ENCODE measurements at regions not wholly inside any gene's neighbourhood (a gene's known extent, or its start where the extent isn't known, plus 50 kb on each side); places are given as distances from the start of the nearest gene placed in this dataset.

DNA sequence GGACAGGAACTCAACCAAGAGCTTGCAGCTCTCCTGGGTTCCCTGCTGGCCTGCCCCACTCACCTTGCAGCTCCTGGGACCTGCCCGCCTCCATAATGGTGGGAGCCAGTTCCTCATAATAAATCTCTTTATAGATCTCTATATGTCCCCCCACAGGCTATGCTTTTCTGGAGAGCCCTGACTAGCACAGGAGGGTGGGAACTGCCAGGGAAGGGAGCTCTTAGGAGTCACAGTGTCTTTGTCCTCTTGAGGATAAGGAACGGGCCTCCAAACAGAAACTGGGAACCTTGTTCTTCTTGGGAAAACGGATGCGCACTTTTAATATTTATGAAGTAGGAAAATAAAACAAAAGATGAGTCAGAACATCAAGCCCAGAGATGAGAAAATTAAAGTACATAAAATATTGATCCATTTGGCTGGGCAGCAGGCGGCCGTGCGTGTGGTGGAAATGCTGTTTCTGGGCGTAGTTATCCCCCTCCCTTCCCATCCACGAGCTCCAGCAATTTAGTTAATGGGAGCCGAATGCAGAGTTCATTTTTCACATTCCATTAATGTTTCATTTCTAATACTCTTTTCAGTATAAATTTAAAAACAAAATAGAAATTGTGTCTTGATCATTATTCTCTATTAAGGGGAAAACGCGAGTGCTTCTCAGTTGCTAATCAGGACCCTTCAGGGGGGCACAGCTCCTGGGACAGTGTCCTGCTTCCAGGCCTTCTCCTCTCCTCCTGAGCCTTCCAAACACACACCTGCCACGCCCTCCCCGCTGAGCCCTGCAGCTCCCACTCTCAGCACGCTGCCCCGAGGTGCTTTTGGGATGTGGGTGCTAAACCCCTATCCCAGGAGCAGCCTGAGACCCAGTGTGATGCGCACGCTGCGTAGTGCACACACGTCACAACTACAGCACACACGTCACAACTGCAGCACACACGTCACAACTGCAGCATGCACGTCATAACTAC lies 323.3 kb upstream of the AJAP1 start:
- ATAC-seq: no peak

DNA sequence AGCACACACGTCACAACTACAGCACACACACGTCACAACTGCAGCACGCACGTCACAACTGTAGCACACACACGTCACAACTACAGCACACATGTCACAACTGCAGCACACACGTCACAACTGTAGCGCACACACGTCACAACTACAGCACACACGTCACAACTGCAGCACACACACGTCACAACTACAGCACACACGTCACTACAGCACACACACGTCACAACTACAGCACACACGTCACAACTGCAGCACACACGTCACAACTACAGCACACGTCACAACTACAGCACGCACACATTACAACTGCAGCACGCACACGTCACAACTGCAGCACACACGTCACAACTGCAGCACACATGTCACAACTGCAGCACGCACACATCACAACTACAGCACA lies 322.6 kb upstream of the AJAP1 start:
- ATAC-seq: no peak

DNA sequence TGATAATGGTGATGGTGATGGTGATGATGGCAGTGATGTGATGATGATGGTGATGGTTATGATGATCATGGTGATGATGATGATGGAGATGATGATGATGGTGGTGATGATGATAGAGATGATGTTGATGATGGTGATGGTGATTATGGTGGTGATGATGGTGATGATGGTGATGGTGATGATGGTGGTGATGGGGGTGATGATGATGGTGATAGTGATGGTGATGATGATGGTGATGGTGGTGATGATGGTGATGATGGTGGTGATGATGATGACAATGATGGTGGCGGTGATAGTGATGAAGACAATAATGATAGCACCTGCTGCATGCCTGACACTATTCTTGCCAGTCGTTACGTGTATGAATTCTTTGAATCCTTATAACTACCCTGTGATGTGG lies 317.9 kb upstream of the AJAP1 start:
- no peak for ATAC-seq

DNA sequence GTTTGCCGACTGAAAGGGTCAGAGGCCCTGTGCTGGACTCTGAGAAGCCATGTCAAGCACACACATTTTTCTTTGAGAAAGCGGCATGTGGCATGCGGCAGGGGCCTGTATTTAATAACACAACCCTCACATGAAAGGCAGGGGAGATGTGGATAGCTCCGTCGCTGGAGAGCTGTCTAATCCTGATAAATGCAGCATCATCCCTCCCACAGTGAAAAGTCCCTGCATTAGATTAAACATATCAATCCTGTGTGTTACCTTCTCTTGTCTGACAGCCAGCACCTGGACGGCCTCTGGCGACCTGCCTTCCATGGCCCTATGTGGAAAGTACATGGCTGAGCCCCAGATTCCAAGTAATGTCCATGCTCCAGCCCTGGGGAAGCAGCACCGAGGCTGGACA lies 313.0 kb upstream of the AJAP1 start:
- ATAC-seq: no peak

DNA sequence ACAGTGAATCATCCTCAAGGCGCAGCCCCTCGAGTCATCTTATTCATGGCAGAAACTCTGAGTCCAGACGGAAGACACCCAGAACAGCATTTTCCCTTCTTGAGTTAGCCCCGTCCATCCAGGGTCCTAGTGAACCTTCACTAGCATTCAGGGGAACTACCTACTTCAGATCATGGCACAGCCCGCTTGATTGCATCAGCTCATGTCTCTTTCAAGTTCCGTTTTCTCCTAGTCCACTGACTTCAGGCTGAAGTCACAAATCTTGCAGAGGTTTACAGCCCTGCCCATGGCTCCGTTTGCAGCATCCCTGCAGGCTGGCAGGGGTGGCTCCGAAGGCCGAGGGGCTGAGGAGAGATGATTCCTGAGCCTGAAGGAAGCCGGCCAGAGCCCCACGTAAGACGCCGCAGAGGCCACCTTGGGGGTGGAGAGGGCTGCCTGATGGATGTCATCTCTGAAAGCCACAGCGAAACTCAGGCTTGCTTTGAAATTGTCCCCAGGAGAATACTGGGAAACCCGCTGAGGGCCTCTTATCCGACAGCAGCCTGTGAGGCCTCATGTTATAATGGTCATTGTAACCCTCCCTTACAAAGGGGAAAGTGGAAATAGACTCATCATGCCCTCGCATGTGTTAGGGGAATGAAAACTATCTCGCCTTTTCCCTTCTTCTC lies 310.2 kb upstream of the AJAP1 start:
- ATAC-seq: no peak

DNA sequence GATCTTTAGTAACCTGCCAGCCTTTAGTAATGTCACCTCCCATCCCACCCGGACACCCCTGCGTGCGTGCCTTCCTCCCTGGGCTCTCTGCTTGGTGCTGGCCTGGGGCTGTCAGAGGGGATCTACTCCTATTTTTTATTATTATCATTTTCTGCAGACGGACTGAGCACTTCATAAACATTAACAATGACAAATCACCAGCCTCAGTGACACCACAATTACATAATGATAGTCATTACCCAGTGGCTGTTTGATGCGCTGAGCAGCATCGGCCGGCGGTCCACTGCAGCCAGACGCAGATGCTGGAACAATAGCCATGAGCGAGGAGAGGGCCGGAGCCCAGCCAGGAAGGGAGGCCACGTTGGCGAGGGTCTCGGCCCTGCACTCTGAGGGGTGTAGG lies 309.3 kb upstream of the AJAP1 start:
- ATAC-seq: no peak

DNA sequence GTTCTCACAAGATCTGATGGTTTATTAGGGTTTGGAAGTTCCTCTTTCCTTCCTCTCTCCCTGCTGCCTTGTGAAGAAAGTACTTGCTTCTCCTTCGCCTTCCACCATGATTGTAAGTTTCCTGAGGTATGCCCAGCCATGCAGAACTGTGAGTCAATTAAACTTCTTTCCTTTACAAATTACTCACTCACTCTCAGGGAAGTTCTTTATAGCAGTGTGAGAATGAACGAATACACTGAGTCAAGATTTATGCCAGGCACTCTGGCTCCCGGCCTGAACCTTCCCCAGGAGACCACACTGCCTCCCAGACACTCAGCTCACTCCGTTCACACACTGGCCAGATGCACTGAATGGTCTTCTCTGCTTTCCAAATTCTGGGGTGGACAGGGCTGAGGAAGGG lies 308.3 kb upstream of the AJAP1 start:
- ATAC-seq: no peak

DNA sequence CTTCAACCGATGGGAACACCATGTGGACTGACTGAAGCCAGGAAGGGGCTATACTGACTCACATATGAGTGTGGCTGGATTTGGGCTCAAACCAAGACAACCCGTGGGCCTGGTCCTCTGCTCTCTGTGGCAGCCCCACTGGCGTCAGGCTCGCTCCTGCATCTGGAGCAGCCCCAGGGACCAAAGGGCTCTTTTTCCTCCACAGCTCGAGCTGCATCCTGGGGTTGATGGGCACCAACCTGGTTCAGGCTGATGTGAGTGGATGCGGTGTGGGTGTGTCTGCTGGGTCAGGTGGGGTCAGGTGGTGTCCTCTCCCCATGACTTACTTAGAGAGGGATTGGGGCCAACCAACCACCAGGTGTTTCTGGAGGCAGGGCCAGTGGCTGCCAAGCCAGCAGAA lies 303.0 kb upstream of the AJAP1 start:
- no peak for ATAC-seq

DNA sequence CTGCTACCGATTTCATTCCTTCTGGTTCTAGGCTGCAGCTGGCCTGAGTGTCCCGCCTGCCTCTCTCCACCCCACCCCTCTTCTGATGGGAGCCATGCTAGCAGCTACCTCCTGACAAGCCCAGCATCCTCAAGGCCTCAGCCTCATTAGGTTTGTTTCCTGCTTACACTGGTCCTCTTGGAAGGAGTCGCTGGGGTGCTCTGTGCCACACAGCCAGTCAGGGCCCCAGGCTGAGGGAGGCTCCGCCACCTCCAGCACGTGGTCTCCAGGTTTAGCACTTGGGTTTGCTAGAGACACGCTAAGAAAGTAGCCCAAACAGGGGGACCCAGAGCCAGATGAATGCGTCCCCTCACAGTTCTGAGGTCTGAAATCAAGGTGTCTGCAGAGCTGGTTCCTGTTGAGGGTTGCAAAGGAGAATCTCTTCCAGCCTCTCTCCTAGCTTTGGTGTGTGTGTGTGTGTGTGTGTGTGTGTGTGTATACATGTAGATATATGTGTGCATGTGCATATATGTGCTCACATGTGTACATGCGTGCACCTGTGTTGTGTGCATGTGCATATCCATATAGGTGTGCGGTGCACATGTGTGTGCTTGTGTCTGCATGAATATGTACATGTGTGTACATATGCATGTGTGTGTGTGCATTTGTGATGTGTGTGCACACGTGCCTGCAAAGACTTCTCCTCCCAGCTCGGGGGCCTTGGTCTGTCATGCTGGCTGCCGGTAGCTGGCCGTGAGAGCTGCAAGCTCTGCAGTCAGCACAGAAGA lies 301.1 kb upstream of the AJAP1 start:
- ATAC-seq: no peak

DNA sequence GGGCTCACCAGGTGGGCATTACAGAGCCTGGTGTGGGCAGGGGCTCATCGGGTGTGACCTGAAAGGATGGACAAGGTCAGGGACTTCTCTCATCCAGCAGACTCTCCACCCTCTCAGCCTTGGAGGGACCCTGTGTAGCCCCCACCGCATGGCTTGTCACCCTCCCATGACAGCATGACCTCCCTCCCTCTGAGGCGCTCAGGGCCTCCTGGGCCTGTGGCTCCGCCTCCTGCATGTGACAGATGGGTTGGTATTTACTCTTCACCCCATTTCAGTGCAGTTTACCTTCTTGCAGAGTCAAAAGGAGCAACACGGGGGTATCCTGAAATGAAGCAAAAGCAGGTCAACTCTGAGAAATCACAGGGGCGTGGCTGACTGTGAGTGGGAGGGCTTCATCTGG lies 298.6 kb upstream of the AJAP1 start:
- ATAC-seq: no peak

DNA sequence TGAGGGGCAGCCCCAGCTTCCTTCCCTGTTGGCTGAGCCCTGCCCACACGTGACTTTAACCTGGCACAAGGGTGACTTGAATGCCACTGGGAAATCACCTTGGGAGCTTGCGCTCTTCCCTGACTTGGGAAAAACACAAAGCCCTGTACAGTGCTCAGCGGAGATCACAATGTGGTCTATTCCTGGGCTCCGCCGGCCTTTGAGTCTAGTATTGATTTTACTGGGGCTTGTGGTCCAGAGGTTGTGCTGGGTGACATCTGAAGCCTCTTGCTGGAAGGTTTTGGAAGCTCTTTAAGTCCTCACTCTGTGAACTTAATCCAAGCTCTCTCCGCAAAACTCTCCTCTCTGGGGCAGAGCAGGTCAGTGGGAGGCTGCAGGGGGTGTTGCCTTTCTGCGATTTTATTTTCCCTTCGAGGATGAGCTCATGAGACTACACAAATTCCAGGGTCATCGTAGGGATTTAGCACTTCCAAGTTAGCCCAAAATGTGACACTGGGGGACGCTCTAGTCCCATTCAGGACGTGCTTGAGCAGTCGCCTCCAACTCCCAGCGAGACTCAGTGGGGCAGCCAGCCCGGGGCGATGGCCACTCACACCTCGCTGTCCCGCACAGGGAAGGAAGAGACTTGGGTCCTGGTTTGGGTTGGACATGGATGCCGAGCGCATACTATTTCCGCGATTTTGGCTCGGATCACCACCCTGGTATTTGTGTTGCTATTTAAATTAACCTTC lies 291.9 kb upstream of the AJAP1 start:
- ATAC-seq: no peak

DNA sequence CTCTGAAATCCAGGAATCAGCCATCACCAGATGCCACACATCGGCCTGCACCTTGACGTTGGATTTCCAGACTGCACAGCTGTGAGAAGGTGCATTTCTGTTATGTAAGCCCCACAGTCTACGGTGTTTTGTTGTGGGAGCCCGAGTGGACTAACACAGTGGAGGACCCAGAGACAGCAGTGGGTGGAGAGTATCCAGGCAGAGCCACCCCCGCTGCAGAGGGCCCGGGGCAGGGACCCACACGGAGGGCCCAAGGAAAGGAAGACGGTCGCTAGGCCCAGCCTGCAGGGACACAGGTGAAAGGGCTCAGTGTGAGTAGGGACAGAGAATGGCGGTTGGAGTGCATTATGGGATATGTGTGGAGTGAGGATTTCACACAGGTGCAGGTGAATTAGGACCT lies 288.3 kb upstream of the AJAP1 start:
- no peak for ATAC-seq

DNA sequence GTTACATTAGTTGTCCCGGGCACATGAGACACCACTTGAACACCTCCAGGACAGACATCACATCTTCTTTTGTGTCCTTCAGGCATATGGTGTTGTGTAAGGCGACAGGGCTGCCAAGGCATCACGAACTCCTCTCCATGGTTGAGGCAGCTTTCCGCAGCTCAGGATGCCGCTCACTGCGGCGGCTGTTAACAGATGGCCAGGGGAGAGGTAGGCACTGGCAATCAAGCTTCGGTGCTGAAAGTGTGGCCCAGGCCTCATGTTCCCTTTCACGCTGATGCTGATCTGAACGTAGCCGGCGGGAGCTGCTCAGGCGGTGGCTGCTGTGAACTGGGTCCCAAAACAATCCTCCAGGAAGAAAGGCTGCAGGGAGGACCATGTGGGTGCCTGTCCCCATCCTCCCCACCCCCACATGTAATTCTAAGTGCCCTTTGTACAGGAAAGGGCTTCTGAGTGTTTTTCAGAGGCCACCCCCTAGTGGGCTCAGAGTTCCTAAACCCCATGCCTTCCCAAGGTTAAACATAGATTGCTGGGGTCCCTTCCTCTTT lies 287.1 kb upstream of the AJAP1 start:
- no peak for ATAC-seq

DNA sequence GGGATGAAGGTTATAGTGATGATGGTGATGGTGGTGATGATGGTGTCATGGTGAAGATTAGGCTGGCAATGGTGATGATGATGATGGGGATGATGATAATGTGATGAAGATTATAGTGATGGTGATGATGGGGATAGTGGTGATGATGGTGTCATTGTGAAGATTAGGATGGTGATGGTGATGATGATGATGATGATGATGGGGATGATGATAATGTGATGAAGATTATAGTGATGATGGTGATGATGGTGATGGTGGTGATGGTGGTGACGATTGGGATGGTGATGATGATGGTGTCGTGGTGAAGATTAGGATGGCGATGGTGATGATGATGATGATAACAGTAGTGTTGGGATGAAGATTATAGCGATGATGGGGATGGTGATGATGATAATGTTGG lies 285.1 kb upstream of the AJAP1 start:
- ATAC-seq: no peak

DNA sequence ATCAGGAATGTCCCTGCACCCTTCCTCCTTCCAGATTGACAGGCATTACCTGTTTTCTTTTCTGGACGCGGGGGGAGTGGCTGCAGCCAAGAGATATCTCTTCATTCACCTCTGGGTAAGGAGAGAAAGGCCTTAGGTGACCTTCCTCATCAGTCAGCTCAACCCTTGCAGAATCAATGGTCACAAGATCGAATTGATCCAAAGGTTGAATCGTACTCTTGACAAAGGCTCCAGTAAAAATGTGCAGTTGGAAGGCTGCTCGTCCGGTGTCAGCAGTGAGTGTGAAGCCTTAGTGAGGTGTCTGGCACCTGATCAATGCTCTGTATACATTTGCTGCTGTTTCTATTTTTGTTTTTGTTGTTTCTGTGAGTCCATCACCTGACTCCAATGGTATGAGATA lies 282.6 kb upstream of the AJAP1 start:
- ATAC-seq: no peak

DNA sequence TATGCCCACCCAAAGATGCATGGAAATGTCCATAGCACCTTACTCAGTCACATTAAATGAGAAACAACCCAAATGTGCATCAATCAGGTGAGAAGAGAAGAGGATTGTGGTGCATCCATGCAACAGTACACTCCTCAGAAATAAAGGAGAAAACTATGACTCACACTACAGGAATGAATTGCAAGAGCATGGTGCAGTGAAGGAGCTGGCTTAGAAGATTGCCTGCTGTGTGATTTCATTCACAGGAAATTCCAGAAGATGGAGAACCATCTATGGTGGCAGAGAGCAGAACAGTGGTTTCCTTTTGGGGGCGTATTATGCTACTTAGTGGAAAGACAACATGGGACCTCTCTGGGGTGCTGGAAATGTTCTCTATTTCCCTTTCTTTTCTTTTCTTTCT lies 278.6 kb upstream of the AJAP1 start:
- ATAC-seq: no peak

DNA sequence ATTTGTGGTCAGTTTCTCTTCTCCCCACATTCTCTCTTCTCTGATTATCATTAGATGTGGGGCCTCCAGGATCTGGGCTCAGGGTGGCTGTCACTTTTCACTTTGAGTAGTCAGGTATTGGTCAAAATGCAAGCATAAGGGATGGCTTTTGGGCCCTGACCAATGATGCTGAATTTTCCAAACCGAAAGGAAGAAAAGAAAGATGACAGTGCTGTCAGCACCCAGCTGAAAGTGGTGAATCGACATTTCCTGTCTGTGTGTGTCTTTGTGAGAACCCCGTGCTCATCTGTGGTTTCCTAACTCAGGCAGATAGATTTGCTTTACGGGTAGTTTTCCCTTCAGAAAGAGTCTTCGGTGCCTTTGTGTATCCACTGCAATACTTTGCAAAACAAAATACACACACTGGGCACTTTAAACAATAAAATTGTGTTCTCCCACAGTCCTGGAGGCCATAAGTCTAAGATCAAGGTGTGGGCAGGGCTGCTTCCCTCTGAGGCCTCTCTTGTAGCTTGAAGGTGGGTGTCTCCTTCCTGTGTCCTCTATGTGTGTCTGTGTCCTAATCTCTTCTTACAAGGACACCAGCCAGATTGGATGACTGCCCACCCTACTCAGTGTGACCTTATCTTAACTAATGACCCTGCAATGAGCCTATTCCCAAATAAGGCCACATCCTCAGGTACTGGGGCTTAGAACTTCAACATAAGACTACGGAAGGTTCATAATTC lies 274.8 kb upstream of the AJAP1 start:
- ATAC-seq: no peak

DNA sequence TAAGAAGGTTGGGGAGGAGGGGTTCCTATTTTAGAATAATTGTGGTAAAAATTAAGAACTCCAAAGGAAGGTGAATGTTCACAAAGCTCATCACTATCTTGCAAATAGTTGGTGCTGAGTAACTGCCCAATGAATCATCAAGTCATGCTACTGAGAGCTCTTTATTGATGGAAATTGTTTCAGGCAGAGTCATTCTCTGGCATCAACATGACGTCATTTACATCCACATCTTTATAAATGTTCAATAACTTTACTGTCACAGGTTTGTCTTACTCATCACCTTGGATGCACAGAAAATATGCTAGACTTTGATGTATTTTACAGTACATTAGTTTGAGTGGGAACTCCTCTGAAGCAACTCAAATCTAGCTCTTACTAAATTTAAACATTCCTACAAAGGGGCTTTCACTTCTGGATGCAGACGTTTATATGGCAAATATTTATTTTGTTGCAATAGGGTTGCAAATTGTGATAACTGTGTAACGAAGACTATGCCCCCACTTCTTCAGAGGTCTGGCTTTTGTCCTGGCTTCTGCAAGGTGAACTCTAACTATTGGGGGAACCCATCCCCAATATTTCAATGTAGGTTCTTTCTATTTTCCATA lies 273.7 kb upstream of the AJAP1 start:
- ATAC-seq: no peak

DNA sequence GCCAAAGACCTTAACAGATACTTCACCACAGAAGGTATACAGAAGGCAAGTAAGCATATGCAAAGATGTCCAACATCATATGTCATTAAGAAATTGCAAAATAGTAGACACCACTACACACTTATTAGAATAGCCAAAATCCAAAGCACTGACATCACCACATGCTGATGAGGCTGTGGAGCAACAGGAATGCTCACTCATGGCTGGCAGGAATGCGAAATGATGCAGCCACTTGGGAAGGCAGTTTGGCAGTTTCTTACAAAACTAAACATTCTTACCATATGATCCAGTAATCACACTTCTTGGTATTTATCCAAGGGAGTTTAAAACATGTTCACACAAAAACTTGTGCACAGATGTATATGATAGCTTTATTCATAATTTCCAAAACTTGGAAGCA lies 261.2 kb upstream of the AJAP1 start:
- no peak for ATAC-seq

DNA sequence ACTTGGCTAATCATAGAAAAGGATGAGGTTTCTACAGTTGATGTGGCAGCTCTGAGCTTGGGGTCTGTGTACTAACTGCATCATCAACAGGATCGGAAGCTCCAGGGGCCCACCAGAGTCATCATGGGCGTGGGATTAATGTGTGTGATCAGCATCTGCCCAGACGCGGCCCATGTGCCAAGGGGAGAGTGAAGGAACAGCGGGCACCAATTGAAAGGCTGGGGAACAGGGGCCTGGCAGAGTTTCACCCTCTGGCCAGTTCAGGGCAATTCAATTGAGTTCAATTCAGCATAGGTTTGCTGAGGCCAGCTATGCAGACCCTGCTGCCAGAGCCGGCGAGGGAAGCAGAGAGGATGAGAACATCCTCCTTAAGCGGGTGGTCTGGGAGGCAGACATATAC lies 260.0 kb upstream of the AJAP1 start:
- ATAC-seq: no peak

DNA sequence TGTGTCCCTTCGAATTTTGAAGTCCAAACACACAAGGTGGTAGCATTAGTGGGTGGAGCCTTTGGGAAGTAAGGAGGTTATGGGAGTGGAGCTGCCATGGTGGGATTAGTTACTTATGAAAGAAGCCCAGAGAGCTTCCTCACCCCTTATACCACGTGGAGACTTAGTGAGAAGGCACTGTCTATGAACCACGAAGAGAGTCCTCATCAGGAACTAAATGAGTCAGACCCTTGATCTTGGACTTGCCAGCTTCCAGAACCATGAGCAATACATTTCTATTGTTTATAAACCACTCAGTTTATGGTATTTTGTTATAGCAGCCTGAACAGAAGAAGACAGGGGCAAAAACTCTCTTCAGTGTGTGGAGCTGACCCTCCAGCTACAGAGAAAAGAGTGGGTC lies 259.3 kb upstream of the AJAP1 start:
- ATAC-seq: no peak
